HG03280 (cell line): ENCODE measurements at regions not wholly inside any gene's neighbourhood (a gene's known extent, or its start where the extent isn't known, plus 50 kb on each side); places are given as distances from the start of the nearest gene placed in this dataset.

Source experiments
- ATAC-seq: cut with Tn5 transposase; IDR thresholded peaks from one replicate; pipeline ENCODE4 v1.9.1; 2021; ENCODE audit warnings: mild to moderate bottlenecking, moderate library complexity; ENCODE audit not compliant: unreplicated experiment

DNA sequence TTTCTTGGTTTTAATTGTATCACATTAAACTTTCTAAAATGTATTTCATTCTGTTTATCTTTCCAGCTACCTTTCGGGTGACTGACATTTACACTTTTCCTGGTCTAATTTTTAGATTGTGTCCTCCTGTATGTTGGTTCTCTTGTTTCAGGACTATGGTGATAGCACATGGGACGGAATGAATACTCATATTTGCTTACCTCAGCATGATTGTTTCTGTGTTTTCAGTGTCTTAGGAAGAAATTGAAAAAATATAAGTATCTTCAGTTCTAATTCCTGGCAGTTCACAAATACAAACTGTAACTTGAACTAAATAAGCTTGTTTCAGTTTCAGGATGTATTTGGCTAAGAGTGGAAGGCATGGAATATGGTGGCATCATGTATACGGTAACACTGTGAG lies 80.1 kb upstream of the ROBO1 start:
- no peak for ATAC-seq

DNA sequence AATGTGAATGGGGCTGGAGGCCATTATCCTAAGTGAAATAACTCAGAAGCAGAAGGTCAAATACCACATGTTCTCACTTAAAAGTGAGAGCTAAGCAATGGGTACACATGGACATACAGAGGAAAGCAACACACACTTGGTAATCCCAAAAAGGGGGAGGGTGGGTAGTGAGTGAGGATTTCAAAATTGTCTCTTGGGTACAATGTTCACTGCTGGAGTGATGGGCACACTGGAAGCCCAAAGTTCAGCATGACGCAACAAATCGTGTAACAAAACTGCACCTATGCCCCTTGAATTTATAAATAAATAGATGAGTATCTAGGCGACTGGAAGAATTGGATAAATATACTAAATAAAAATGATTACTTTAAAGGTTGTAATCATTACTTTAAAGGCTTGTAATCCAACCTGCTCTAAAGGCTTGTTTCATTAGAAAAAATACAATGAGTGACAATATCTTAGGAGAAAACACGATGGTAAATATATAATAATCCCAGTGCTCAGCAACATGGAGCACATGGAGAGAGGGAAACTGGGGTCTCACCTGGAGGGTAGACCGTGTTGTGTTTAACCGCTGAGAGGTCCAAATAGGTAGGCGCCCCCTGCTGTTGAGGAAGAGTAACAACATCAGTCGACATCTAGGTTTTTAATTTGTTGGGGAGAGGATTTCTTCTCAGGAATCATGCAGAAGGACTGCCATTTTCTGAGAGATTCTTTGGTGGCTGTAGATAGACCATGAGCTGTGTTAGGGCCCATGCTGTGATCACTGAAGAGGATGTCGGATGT lies 78.5 kb upstream of the ROBO1 start:
- no peak for ATAC-seq

DNA sequence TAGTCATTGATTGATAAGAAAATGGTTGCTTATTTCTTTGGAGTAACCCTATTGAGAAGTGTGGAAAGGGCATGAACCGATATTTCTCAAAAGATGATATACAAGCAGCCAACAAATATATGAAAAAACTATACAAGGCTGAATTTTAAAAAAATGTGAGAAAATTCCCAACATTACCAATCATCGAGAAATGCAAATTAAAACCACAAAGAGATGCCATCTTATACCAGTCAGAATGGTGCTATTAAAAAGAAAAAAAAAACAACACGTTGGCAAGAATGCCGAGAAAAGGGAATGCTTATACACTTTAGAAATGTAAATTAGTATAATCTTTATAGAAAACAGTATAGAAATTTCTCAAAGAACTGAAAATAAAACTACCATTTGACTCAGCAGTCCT lies 77.7 kb upstream of the ROBO1 start:
- no peak for ATAC-seq

DNA sequence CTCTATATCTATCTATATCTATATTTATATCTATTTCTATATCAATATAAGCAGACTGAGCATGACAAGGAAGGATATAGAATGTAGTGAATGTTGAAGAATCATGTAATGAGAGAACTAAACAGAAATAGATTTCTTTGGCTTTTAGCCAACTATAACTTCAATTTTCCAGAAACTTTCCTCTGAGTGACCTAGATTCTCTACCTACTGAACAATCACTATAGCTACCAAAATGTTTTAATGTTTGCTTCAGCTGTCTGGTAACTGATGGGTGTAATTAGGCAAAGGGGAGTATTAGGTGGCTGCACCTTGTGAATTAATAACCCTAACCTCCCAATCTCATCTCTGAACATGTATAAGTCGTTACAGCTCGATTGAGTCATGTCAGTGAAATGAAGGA lies 76.4 kb upstream of the ROBO1 start:
- no peak for ATAC-seq

DNA sequence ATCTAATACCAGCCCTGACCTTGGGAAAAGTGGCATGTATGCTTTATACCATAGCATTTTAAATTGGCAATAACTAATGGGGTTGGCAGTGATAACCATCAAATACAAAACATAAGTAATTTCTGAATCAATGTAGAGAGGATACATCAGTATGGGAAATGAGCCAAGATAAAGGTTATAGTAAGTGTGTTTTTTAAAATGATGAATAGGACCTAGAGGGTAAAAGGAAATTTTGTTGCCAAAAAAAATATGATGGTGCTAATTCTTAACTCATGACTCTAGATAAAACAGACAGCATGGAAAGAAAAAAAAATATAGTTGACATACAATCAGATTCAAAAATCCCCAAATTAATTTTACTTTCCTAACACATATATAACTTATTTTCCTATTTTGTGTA lies 75.4 kb upstream of the ROBO1 start:
- no peak for ATAC-seq

DNA sequence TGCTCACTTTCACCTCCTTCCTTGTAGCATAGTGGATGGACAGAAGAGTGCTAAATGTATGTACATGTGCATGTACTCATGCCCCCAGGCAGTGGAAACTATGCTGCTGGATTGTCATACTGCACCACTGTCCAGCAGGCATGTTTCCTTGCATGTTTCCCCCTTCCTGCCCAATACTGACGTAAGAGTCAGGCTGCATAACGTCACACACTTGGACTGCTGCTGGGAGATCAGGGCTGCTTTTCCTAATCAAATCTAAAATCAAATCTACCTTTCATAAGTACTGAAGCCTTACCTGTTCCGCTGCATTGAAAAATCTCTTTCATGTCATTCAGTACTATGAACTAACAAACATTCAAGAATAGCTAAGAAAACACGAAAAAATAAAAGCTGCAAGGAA lies 67.9 kb upstream of the ROBO1 start:
- no peak for ATAC-seq

DNA sequence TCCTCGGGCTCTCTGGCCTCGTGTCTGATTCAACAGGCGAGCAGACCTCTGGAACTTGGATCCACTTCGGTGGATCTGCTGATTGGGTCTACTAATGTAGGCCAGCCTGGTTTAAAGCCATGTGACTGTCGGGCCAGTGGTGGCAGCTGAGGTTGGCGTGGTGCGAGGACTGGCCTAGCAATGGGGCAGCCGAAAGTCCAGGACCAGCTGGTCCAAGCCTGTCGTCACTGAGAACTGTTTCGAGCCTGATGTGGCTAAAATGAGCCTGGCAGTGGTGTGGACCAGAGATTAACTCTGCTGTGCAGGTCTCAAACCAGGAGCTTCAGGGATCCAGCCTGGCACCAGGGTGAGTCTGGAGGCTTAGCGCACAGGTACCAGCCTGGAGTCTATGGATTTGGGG lies 56.4 kb upstream of the ROBO1 start:
- no peak for ATAC-seq

DNA sequence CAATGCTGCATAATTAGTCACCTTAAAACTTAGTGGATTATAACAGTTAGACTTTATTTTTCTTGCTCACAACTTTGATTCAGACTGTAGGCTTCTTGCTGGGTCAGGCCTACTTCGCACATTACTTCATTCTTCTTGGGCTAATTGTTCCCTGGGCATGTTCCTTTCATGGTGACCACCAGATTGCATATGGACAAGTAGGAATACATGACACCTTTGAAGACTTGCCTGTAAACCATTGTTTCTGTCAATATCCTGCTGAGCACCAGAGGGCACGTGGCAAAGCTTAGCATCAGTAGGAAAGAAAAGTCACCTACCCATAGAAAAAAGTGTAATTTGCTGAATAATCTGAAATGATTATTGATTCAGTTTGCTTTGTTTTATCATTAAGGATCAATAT lies 54.3 kb upstream of the ROBO1 start:
- ATAC-seq: no peak

DNA sequence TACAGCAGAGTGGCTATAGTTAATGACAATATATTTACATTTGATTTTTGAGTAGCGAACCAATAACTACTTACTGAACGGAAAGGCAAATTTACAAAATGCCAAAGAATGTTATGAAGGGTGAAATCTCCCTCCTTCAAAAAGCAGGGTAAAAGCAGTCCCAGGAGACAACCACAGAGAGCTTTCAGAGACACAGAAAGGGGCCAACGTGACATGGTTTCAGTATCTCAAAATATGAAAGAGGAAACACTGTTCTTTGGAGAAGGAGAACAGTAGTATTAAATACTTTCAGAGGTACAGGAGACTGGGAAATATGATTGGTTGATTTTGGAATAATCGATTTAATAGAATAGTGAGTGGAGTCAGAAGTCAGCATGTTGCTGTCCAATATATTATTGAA lies 52.3 kb upstream of the ROBO1 start:
- ATAC-seq: no peak

DNA sequence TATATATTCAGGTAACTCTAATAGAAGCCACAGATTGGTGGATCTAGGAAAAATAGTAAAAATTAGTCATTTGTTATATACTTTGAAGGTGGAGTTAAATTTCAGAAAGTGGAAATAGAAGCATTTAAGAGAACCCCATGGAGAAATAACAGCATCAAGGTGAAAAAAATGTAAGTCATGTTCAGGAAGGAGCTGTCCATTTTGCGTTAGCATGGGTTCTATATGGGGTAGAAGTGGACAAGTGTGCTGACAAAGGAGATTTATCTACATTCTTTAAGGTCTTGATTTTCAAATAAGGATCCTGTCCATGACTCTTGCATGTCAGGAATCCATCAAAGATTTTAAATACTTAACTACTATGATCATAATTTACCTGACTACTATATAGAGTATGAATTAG lies 50.2 kb upstream of the ROBO1 start:
- ATAC-seq: no peak
